ENCODE measurements at regions not wholly inside any gene's neighbourhood (a gene's known extent, or its start where the extent isn't known, plus 50 kb on each side); places are given as distances from the start of the nearest gene placed in this dataset.

DNA sequence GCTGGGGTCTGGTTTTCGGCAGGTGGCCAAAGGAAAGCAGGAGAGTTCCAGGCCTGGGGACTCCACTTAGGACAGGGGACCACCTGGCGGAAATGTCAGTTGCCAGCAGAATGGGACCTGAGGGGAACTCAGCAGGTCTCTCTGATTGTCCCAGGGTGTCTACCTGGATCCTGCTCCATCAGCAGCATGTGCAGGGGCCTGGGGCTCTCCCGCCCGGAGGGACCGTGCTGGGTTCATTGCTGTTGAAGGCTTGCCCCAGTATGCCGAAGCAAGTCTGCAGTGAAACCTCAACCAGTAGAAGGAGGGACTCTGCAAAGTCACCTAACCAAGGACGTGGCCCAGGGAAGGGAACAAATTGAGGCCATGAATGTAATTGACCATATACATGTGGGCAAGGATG is 506.5 kb upstream of the MKI67 start:
- Mint-ChIP-seq H3K4me3 (no peak overlapping the region), H3K4me1 (ENCODE audit: low read depth in 2 of 2) (no peaks in the 10 kb centered on the region)
- ATAC-seq (replicated peaks), result no peak

DNA sequence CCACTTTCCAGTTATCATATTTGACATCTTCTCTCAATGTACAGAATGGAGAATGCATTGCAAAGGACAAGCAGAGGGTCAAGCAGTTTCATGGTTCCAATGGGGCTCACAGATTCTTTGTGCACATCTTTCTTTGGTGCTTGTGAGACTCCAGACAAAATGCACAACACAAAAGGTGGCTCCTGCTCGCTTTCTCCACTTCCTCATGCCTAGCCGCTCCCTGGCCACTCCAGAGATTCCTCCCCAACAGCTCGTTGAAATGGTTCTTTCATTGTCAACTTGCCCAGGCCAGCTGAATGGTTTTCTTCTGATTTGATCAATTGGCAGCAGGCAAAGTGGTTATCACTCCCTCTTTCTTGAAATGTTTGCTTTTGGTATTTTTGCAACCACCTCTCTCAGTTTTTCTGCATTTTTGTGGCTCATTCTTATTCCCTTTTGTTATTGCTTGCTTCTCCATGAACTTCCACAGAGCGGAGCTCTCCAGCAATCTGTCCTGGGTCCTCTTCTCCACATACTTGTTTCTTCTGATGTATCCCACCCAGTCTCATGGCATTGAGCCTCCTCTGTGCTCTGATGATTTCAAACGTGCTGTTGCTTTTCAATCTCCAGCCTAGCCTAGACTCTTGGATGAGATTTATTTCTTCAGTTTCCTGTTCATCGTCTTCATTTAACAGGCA is 507.8 kb upstream of the MKI67 start:
- Mint-ChIP-seq H3K27me3 (peaks cover 11 to 13% of the 10 kb centered on the region in 2 donors), H3K4me1 (ENCODE audit: low read depth in 2 of 2) (no peaks in the 10 kb centered on the region), H3K4me3 (no peak overlapping the region), H3K27ac (no peak overlapping the region), H3K9me3 (peaks cover 0 to 10% of the 10 kb centered on the region in 2 donors), H3K36me3 (ENCODE audit: insufficient read depth) (no peaks in the 10 kb centered on the region)
- ATAC-seq (replicated peaks) (no peak), DNase-seq (no peak)

More for the DNA sequence above, 506.5 kb upstream of the MKI67 start:
- H3K27me3 Mint-ChIP-seq, result peaks cover 14 to 15% of the 10 kb centered on the region in 2 donors
- H3K36me3 Mint-ChIP-seq (ENCODE audit: insufficient read depth), result no peaks in the 10 kb centered on the region
- no peak for DNase-seq
- peaks cover 0 to 10% of the 10 kb centered on the region in 2 donors for H3K9me3 Mint-ChIP-seq
- H3K27ac Mint-ChIP-seq, result no peak overlapping the region

- no peak for DNase-seq
- Mint-ChIP-seq H3K4me3 (no peak overlapping the region), H3K36me3 (ENCODE audit: insufficient read depth) (no peaks in the 10 kb centered on the region), H3K27me3 (peaks cover 2 to 5% of the 10 kb centered on the region in 2 donors), H3K9me3 (no peaks in the 10 kb centered on the region), H3K4me1 (ENCODE audit: low read depth in 2 of 2) (no peaks in the 10 kb centered on the region), H3K27ac (no peak overlapping the region)
- no peak for ATAC-seq (replicated peaks)
These were observed 515.8 kb upstream of the MKI67 start for GRCh38 chr10:128642023-128642422.

GRCh38 chr10:128642502-128642901 is 516.3 kb upstream of the MKI67 start:
- DNase-seq, result no peak

GRCh38 chr10:128643658-128644057 is 517.4 kb upstream of the MKI67 start:
- Mint-ChIP-seq H3K27me3 (peaks cover 4 to 8% of the 10 kb centered on the region in 2 donors), H3K9me3 (no peaks in the 10 kb centered on the region), H3K36me3 (ENCODE audit: insufficient read depth) (no peaks in the 10 kb centered on the region), H3K27ac (no peak overlapping the region), H3K4me1 (ENCODE audit: low read depth in 2 of 2) (no peaks in the 10 kb centered on the region), H3K4me3 (no peak overlapping the region)
- DNase-seq (no peak), ATAC-seq (replicated peaks) (no peak)

More at GRCh38 chr10:128642502-128642901, 516.3 kb upstream of the MKI67 start:
- no peak overlapping the region for H3K27ac Mint-ChIP-seq
- no peaks in the 10 kb centered on the region for H3K36me3 Mint-ChIP-seq (ENCODE audit: insufficient read depth)
- H3K9me3 Mint-ChIP-seq, result no peaks in the 10 kb centered on the region
- no peak overlapping the region for H3K4me3 Mint-ChIP-seq
- H3K27me3 Mint-ChIP-seq, result peaks cover 4 to 8% of the 10 kb centered on the region in 2 donors
- no peak for ATAC-seq (replicated peaks)
- H3K4me1 Mint-ChIP-seq (ENCODE audit: low read depth in 2 of 2), result no peaks in the 10 kb centered on the region

DNA sequence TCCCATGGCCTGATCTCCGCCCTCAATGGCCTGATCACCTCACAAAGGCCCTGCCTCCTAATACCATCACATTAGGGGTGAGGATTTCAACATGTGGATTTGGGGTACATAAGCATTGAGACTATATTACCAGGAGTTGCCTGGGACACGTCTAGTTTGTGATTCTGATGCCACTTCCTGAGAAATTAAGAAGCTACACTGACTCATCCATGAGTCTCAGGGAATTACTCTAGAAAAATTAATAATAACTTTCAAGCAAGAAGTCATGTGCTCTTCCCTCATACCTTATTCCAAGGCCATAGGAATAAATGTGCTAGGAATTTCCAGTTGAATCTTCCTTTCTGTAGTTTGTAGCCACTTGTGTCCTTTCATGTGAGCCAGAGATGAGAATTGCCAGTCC is 519.3 kb upstream of the MKI67 start:
- Mint-ChIP-seq H3K4me1 (ENCODE audit: low read depth in 2 of 2) (no peaks in the 10 kb centered on the region), H3K27ac (no peak overlapping the region), H3K9me3 (no peaks in the 10 kb centered on the region), H3K4me3 (no peak overlapping the region), H3K36me3 (ENCODE audit: insufficient read depth) (no peaks in the 10 kb centered on the region), H3K27me3 (peaks cover 4 to 8% of the 10 kb centered on the region in 2 donors)
- DNase-seq (no peak), ATAC-seq (replicated peaks) (no peak)

DNA sequence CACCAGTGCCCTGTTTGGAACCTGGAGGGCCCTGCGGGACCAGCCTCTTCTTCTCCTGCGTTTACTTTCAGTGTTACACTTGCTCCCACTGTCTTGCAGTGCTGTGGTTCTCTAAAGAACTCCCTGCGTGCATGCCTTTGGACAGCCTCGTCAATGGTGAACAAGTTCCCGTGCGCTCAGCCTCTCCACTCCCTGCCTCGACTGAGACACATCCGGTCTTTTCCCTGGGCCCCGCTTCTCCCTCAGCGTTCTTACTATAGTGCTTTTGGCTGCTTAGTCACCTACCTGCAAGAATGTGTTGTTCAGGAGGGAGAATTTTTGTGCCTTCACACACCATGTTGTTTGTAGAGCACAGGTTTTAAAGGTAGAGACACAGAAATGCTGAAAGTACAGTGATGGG is 520.7 kb upstream of the MKI67 start:
- Mint-ChIP-seq H3K27me3 (peaks cover 4 to 8% of the 10 kb centered on the region in 2 donors), H3K4me3 (no peak overlapping the region), H3K36me3 (ENCODE audit: insufficient read depth) (no peaks in the 10 kb centered on the region), H3K27ac (no peak overlapping the region), H3K4me1 (ENCODE audit: low read depth in 2 of 2) (no peaks in the 10 kb centered on the region), H3K9me3 (no peaks in the 10 kb centered on the region)
- DNase-seq (no peak), ATAC-seq (replicated peaks) (no peak)

GRCh38 chr10:128657548-128657947 is 531.3 kb upstream of the MKI67 start:
- Mint-ChIP-seq H3K9me3 (peaks cover 0 to 2% of the 10 kb centered on the region in 2 donors), H3K27ac (no peak overlapping the region), H3K36me3 (ENCODE audit: insufficient read depth) (no peaks in the 10 kb centered on the region), H3K4me1 (ENCODE audit: low read depth in 2 of 2) (no peaks in the 10 kb centered on the region), H3K27me3 (no peaks in the 10 kb centered on the region), H3K4me3 (no peak overlapping the region)
- ATAC-seq (replicated peaks) (no peak), DNase-seq (no peak)

- no peak overlapping the region for H3K27ac Mint-ChIP-seq
- H3K36me3 Mint-ChIP-seq (ENCODE audit: insufficient read depth), result no peaks in the 10 kb centered on the region
- peaks cover 7 to 9% of the 10 kb centered on the region in 2 donors for H3K9me3 Mint-ChIP-seq
These were observed 534.5 kb upstream of the MKI67 start for GRCh38 chr10:128660726-128661125.

DNA sequence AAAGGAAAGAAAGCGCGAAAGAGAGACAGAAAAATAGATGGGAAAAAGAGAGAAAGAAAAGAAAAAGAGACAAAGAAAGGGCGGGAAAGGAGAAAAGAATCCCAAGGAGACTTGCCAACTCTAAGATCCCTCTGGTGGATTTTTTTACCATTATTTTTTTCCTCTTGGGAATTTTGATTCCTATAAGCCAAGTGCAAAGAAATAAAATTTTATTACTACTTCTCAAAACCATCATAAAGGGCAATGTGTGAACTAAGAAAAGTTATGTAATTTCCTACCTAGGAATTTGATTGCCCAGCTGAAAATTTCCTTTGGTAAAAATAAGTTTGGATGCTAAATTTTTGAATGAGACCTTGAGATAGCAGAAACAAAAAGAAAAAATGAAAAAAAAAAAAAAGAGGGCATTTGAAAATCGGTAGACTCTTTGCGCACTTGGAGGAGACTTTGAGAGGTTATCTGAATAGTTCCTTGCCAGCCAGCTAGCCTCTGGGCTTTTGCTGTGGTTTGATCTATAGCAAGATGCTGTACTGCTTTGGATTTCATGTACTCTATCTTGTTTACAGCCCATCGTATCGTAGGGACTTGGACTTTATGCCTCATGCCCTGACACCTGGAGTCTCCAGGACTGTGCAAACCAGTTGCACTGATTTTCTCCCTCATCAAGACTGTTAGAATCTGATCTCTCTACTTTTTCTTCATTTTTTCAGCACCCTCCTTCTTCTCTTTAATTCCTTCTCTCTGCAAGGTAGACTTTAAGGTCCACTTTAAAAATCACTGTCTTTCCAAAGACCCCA is 535.4 kb upstream of the MKI67 start:
- Mint-ChIP-seq H3K27me3 (no peaks in the 10 kb centered on the region), H3K4me3 (no peak overlapping the region), H3K9me3 (peaks cover 7 to 9% of the 10 kb centered on the region in 2 donors), H3K27ac (no peak overlapping the region), H3K4me1 (ENCODE audit: low read depth in 2 of 2) (no peaks in the 10 kb centered on the region), H3K36me3 (ENCODE audit: insufficient read depth) (no peaks in the 10 kb centered on the region)
- ATAC-seq (replicated peaks) (no peak), DNase-seq (no peak)

More at GRCh38 chr10:128660726-128661125, 534.5 kb upstream of the MKI67 start:
- H3K4me1 Mint-ChIP-seq (ENCODE audit: low read depth in 2 of 2), result no peaks in the 10 kb centered on the region
- H3K27me3 Mint-ChIP-seq, result no peaks in the 10 kb centered on the region
- no peak for ATAC-seq (replicated peaks)
- no peak overlapping the region for H3K4me3 Mint-ChIP-seq
- no peak for DNase-seq

- H3K4me3 Mint-ChIP-seq, result no peak overlapping the region
- ATAC-seq (replicated peaks) (no peak), DNase-seq (no peak)
- no peak overlapping the region for H3K27ac Mint-ChIP-seq
- peaks cover 7 to 9% of the 10 kb centered on the region in 2 donors for H3K9me3 Mint-ChIP-seq
- no peaks in the 10 kb centered on the region for H3K27me3 Mint-ChIP-seq
- no peaks in the 10 kb centered on the region for H3K36me3 Mint-ChIP-seq (ENCODE audit: insufficient read depth)
- H3K4me1 Mint-ChIP-seq (ENCODE audit: low read depth in 2 of 2), result no peaks in the 10 kb centered on the region
These were observed 536.3 kb upstream of the MKI67 start for GRCh38 chr10:128662520-128662919.

GRCh38 chr10:128664729-128665128 is 538.5 kb upstream of the MKI67 start:
- no peak overlapping the region for H3K27ac Mint-ChIP-seq
- H3K27me3 Mint-ChIP-seq, result no peaks in the 10 kb centered on the region
- H3K4me3 Mint-ChIP-seq, result no peak overlapping the region
- DNase-seq (no peak), ATAC-seq (replicated peaks) (no peak)
- H3K4me1 Mint-ChIP-seq (ENCODE audit: low read depth in 2 of 2), result no peaks in the 10 kb centered on the region
- H3K36me3 Mint-ChIP-seq (ENCODE audit: insufficient read depth), result no peaks in the 10 kb centered on the region
- H3K9me3 Mint-ChIP-seq, result peaks cover 6 to 7% of the 10 kb centered on the region in 2 donors

DNA sequence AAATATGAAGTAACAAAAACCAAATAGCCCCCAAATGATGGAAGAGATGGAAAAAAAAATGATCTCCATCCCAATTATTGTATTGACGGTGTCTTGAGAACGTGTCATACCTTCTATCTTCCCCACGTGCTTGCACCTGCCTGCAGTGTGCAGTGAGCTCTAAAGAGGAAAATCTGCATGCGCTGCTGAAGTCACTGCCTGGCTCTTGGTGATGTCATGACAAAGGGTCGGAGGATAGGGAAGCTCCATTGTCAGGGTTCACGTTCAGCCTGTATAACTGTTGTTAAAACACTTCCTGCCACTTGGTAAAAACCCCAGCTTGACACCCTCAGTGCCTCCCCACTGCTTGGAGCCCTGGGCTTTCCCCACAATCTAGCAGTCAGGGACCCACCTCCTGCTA is 549.2 kb upstream of the MKI67 start:
- H3K4me3 Mint-ChIP-seq, result no peak overlapping the region
- peaks cover 0 to 1% of the 10 kb centered on the region in 2 donors for H3K9me3 Mint-ChIP-seq
- no peak for ATAC-seq (replicated peaks)
- no peak overlapping the region for H3K27ac Mint-ChIP-seq
- H3K4me1 Mint-ChIP-seq (ENCODE audit: low read depth in 2 of 2), result no peaks in the 10 kb centered on the region
- DNase-seq, result no peak
- no peaks in the 10 kb centered on the region for H3K36me3 Mint-ChIP-seq (ENCODE audit: insufficient read depth)
- peaks cover 0 to 9% of the 10 kb centered on the region in 2 donors for H3K27me3 Mint-ChIP-seq

DNA sequence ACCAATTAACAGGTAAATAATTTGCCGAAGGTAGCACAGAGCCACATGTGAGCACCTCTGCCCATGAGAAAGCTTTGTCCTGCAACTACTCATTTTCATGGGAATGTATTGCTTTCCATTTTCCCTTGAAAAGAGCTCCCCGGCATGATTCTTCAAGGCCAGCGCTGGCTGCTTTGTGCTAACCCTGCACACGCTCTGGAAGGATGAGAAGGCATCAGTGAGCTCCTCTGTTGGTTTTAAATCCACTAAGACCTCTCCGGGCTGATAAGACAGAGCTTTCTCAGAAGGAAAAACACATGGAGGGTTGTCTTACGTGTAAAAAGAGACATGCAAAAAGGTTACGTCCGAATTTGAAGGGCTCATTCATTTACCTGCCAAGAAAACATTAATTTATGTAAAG is 553.9 kb upstream of the MKI67 start:
- Mint-ChIP-seq H3K9me3 (peaks cover 0 to 1% of the 10 kb centered on the region in 2 donors), H3K36me3 (ENCODE audit: insufficient read depth) (no peaks in the 10 kb centered on the region), H3K27ac (no peak overlapping the region), H3K4me1 (ENCODE audit: low read depth in 2 of 2) (no peaks in the 10 kb centered on the region), H3K27me3 (peaks cover 0 to 9% of the 10 kb centered on the region in 2 donors), H3K4me3 (no peak overlapping the region)
- no peak for DNase-seq
- ATAC-seq (replicated peaks), result no peak

Data from effector memory CD8-positive, alpha-beta T cell (primary cell).